ENCODE measurements at regions not wholly inside any gene's neighbourhood (a gene's known extent, or its start where the extent isn't known, plus 50 kb on each side); places are given as distances from the start of the nearest gene placed in this dataset.

DNA sequence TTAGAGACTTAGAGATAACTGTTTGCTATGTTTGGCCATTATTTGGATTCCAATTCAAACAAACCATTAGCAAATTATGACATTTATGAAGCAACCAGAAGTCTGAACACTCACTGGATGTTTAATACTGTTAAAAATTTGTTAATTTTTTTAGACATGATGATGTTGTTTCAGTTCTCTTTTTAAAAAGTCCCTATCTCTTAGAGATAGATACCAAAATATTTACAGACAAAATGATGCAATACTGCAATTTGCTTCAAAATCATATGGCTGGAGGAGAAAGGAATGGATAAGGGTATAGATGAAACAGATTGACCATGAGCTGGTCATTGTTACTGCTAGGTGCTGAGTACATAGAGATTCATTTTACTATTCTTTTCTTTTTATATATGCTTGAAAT is 534.6 kb downstream of the BCOR start:
- Histone ChIP-seq H3K23ac (ENCODE audit: insufficient read length, low read depth, low read length) (no peak overlapping the region), H2BK12ac (ENCODE audit: insufficient read length, low read depth, low read length) (no peak overlapping the region), H3K14ac (ENCODE audit: insufficient read depth, low read length) (no peak overlapping the region), H4K91ac (ENCODE audit: insufficient read length, low read depth, low read length) (no peak overlapping the region), H3K23me2 (ENCODE audit: insufficient read length, low read depth, low read length, poor library complexity, severe bottlenecking) (no peaks in the 10 kb centered on the region), H3K18ac (ENCODE audit: insufficient read length, low read depth, low read length) (no peak overlapping the region), H2BK20ac (ENCODE audit: low read depth, low read length, poor library complexity, severe bottlenecking) (no peak overlapping the region), H3K56ac (ENCODE audit: insufficient read length, low read depth, low read length) (no peak overlapping the region), H3K9ac (ENCODE audit: extremely low read depth, insufficient read length, low read length) (no peak overlapping the region), H2AK5ac (ENCODE audit: insufficient read length, low read length) (no peak overlapping the region), H3K27me3 (ENCODE audit: insufficient read depth, low read length) (no peaks in the 10 kb centered on the region), H4K5ac (ENCODE audit: insufficient read length, low read depth, low read length) (no peak overlapping the region), H2BK5ac (ENCODE audit: insufficient read length, low read length) (no peak overlapping the region), H3K4ac (ENCODE audit: low read depth, low read length) (no peak overlapping the region), H3T11ph (ENCODE audit: low read length) (no peak overlapping the region), H4K8ac (replicated peaks; ENCODE audit: insufficient read length, low read depth, low read length) (no peak overlapping the region), H3K4me2 (ENCODE audit: insufficient read depth, insufficient read length, low read length) (no peak overlapping the region), H3K27ac (ENCODE audit: insufficient read length, low read depth, low read length) (no peak overlapping the region), H3K79me1 (ENCODE audit: insufficient read depth, low read depth, low read length, poor library complexity, severe bottlenecking) (no peaks in the 10 kb centered on the region), H3K4me1 (ENCODE audit: insufficient read depth, low read length) (no peaks in the 10 kb centered on the region), H4K20me1 (ENCODE audit: control insufficient read depth, insufficient read depth, insufficient read length) (no peaks in the 10 kb centered on the region), H2BK120ac (ENCODE audit: low read depth, low read length, poor library complexity, severe bottlenecking) (no peak overlapping the region), H2AFZ (ENCODE audit: low read length) (no peak overlapping the region), H3K9me3 (ENCODE audit: control insufficient read depth, low read depth, low read length) (no peaks in the 10 kb centered on the region), H2BK15ac (ENCODE audit: low read depth, low read length) (no peak overlapping the region), H3K79me2 (ENCODE audit: insufficient read depth, low read length) (no peaks in the 10 kb centered on the region)
- Mint-ChIP-seq H3K36me3 (ENCODE audit: insufficient read depth in 1 of 3, low read depth in 3 of 3) (peaks cover 0 to 11% (median 10%) of the 10 kb centered on the region in 3 experiments; a peak in 4 of 7 replicates), H3K4me1 (no peaks in the 10 kb centered on the region), H3K4me3 (no peak overlapping the region), H3K27me3 (ENCODE audit: low read depth) (peaks cover 13% of the 10 kb centered on the region), H3K9me3 (peaks cover 70 to 81% of the 10 kb centered on the region in 2 experiments), H3K27ac (no peak overlapping the region)
- TF ChIP-seq, protein P1, sequence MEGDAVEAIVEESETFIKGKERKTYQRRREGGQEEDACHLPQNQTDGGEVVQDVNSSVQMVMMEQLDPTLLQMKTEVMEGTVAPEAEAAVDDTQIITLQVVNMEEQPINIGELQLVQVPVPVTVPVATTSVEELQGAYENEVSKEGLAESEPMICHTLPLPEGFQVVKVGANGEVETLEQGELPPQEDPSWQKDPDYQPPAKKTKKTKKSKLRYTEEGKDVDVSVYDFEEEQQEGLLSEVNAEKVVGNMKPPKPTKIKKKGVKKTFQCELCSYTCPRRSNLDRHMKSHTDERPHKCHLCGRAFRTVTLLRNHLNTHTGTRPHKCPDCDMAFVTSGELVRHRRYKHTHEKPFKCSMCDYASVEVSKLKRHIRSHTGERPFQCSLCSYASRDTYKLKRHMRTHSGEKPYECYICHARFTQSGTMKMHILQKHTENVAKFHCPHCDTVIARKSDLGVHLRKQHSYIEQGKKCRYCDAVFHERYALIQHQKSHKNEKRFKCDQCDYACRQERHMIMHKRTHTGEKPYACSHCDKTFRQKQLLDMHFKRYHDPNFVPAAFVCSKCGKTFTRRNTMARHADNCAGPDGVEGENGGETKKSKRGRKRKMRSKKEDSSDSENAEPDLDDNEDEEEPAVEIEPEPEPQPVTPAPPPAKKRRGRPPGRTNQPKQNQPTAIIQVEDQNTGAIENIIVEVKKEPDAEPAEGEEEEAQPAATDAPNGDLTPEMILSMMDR (conservative IDR thresholded peaks at IDR 0.05) = no peak
- DNase-seq = no peak

Data from H9 (cell line).